ENCODE measurements at regions not wholly inside any gene's neighbourhood (a gene's known extent, or its start where the extent isn't known, plus 50 kb on each side); places are given as distances from the start of the nearest gene placed in this dataset.

- no peak for TF ChIP-seq POLR2A (IDR thresholded peaks at IDR 0.05; ENCODE audit: low read length)
- no peak for TF ChIP-seq GATA1 (IDR thresholded peaks at IDR 0.05; ENCODE audit: low read depth, low read length)
These were observed 58.0 kb upstream of the JAK2 start for GRCh38 chr9:4927043-4927471.
